ENCODE measurements at regions not wholly inside any gene's neighbourhood (a gene's known extent, or its start where the extent isn't known, plus 50 kb on each side); places are given as distances from the start of the nearest gene placed in this dataset.

GRCh38 chr2:117760916-117761315 lies 53.6 kb upstream of the DDX18 start:
- DNase-seq: peak in 1 of 5 donors; percentile 31
- TF ChIP-seq, protein P1, sequence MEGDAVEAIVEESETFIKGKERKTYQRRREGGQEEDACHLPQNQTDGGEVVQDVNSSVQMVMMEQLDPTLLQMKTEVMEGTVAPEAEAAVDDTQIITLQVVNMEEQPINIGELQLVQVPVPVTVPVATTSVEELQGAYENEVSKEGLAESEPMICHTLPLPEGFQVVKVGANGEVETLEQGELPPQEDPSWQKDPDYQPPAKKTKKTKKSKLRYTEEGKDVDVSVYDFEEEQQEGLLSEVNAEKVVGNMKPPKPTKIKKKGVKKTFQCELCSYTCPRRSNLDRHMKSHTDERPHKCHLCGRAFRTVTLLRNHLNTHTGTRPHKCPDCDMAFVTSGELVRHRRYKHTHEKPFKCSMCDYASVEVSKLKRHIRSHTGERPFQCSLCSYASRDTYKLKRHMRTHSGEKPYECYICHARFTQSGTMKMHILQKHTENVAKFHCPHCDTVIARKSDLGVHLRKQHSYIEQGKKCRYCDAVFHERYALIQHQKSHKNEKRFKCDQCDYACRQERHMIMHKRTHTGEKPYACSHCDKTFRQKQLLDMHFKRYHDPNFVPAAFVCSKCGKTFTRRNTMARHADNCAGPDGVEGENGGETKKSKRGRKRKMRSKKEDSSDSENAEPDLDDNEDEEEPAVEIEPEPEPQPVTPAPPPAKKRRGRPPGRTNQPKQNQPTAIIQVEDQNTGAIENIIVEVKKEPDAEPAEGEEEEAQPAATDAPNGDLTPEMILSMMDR (IDR thresholded peaks at IDR 0.05; ENCODE audit: borderline replicate concordance, extremely low read depth, insufficient read depth): no peak

DNA sequence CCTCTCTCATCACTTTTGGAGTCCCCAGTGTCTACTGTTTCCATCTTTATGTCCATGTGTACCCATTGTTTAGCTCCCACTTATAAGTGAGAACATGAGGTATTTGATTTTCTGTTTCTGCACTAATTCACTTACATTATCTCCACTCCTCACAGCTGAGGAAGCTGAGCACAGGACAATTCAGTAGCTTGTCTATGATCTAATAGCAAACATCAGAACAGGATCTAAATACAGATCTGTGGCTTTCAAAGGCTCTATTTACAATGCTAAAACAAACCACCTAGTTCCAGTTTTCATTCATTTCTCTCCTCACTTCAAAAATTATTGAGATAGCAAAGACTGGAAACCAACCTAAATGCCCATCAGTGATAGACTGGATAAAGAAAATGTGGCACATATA lies 52.0 kb upstream of the DDX18 start:
- Histone ChIP-seq H3K9me3 (ENCODE audit: control insufficient read depth in 2 of 3, insufficient read depth in 1 of 3, low read length in 3 of 3) (no peaks in the 10 kb centered on the region), H3K27me3 (ENCODE audit: control insufficient read depth, insufficient read depth, low read length) (no peaks in the 10 kb centered on the region), H3K9ac (ENCODE audit: low read length in 3 of 3) (no peak overlapping the region), H3K36me3 (ENCODE audit: control insufficient read depth in 2 of 3, insufficient read depth in 3 of 3, low read length in 3 of 3) (no peaks in the 10 kb centered on the region), H3K27ac (ENCODE audit: low read depth in 2 of 2, low read length in 2 of 2) (no peak overlapping the region), H3K4me1 (ENCODE audit: control insufficient read depth in 2 of 3, insufficient read depth in 2 of 3, low read depth in 1 of 3, low read length in 3 of 3) (peaks cover 0 to 3% (median 0%) of the 10 kb centered on the region in 3 donors), H3K4me3 (ENCODE audit: low read length in 3 of 3) (no peak overlapping the region)
- intact Hi-C loops (cut with DNase I): no loop called here
- TF ChIP-seq, protein P1 (IDR thresholded peaks at IDR 0.05; ENCODE audit: borderline replicate concordance, extremely low read depth, insufficient read depth): no peak
- FAIRE-seq: no peak
- no peak for DNase-seq

More at GRCh38 chr2:117760916-117761315, 53.6 kb upstream of the DDX18 start:
- H3K4me1 ChIP-seq (ENCODE audit: control insufficient read depth in 2 of 3, insufficient read depth in 2 of 3, low read depth in 1 of 3, low read length in 3 of 3): peaks cover 0 to 3% (median 0%) of the 10 kb centered on the region in 3 donors
- no peak overlapping the region for H3K9ac ChIP-seq (ENCODE audit: low read length in 3 of 3)
- no peak overlapping the region for H3K27ac ChIP-seq (ENCODE audit: low read depth in 2 of 2, low read length in 2 of 2)
- no peaks in the 10 kb centered on the region for H3K27me3 ChIP-seq (ENCODE audit: control insufficient read depth, insufficient read depth, low read length)
- no peaks in the 10 kb centered on the region for H3K9me3 ChIP-seq (ENCODE audit: control insufficient read depth in 2 of 3, insufficient read depth in 1 of 3, low read length in 3 of 3)
- intact Hi-C loops (cut with DNase I): no loop called here
- FAIRE-seq: no peak
- H3K4me3 ChIP-seq (ENCODE audit: low read length in 3 of 3): no peak overlapping the region
- no peaks in the 10 kb centered on the region for H3K36me3 ChIP-seq (ENCODE audit: control insufficient read depth in 2 of 3, insufficient read depth in 3 of 3, low read length in 3 of 3)

DNA sequence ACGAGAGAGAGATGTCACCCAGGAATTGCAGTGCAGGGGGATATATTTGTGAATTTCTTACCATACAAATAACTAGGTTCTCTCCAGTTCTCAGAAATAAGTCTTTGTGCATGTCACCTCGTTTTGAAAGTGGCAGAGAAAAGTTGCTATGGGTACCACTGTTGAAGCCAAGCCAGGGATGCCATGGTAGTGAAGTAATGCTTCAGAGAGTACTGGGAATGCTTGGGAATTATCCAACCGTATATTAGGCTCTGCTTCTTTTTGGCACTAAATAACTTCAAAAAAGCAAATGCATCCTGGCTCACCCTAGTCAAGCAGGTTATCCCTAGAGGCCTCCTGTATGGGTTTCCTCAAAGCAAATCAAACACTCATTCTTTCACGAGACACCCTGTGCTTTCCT lies 50.7 kb upstream of the DDX18 start:
- no peak overlapping the region for H3K27ac ChIP-seq (ENCODE audit: low read depth in 2 of 2, low read length in 2 of 2)
- intact Hi-C loops (cut with DNase I): no loop called here

More for the DNA sequence above, 50.7 kb upstream of the DDX18 start:
- peaks cover 0 to 3% (median 0%) of the 10 kb centered on the region in 3 donors for H3K4me1 ChIP-seq (ENCODE audit: control insufficient read depth in 2 of 3, insufficient read depth in 2 of 3, low read depth in 1 of 3, low read length in 3 of 3)
- H3K36me3 ChIP-seq (ENCODE audit: control insufficient read depth in 2 of 3, insufficient read depth in 3 of 3, low read length in 3 of 3): no peaks in the 10 kb centered on the region
- no peak overlapping the region for H3K9ac ChIP-seq (ENCODE audit: low read length in 3 of 3)
- DNase-seq (peak in 3 of 5 donors; percentile 36 to 79 (median 72)), FAIRE-seq (no peak)
- no peak overlapping the region for H3K4me3 ChIP-seq (ENCODE audit: low read length in 3 of 3)
- H3K9me3 ChIP-seq (ENCODE audit: control insufficient read depth in 2 of 3, insufficient read depth in 1 of 3, low read length in 3 of 3): no peaks in the 10 kb centered on the region
- TF ChIP-seq, protein P1 (IDR thresholded peaks at IDR 0.05; ENCODE audit: borderline replicate concordance, extremely low read depth, insufficient read depth): no peak
- H3K27me3 ChIP-seq (ENCODE audit: control insufficient read depth, insufficient read depth, low read length): no peaks in the 10 kb centered on the region

All from kidney (tissue), 13 donors.